ENCODE measurements at regions not wholly inside any gene's neighbourhood (a gene's known extent, or its start where the extent isn't known, plus 50 kb on each side); places are given as distances from the start of the nearest gene placed in this dataset.

DNA sequence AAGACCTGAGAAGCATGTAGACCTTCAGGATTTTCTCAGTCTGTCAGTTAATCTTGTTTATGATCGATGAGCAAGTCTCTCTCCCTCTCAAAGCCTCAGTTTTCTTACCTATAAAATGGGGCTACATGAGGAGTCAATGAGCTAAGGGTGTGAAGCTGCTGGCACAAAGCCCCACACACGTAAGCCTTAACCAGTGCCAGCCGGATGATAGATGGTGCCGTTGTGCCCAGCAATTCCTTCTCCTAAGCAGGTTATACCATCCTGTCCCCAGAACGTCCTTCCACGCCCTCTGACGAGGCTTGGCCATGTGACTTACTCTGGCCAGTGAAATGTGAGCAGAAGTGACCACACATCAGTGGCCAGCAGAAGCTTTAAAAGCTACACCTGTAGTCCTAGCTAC lies 179.0 kb downstream of the C9orf50 start:
- TF ChIP-seq, protein P1, sequence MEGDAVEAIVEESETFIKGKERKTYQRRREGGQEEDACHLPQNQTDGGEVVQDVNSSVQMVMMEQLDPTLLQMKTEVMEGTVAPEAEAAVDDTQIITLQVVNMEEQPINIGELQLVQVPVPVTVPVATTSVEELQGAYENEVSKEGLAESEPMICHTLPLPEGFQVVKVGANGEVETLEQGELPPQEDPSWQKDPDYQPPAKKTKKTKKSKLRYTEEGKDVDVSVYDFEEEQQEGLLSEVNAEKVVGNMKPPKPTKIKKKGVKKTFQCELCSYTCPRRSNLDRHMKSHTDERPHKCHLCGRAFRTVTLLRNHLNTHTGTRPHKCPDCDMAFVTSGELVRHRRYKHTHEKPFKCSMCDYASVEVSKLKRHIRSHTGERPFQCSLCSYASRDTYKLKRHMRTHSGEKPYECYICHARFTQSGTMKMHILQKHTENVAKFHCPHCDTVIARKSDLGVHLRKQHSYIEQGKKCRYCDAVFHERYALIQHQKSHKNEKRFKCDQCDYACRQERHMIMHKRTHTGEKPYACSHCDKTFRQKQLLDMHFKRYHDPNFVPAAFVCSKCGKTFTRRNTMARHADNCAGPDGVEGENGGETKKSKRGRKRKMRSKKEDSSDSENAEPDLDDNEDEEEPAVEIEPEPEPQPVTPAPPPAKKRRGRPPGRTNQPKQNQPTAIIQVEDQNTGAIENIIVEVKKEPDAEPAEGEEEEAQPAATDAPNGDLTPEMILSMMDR (IDR thresholded peaks at IDR 0.05): no peak
- TF ChIP-seq POLR2A (IDR thresholded peaks at IDR 0.05): no peak
